Adrenal gland (tissue), 9 donors: ENCODE measurements at regions not wholly inside any gene's neighbourhood (a gene's known extent, or its start where the extent isn't known, plus 50 kb on each side); places are given as distances from the start of the nearest gene placed in this dataset.

Experiments
- DNase-seq, 7 donors: peaks; one replicate each; pipeline ENCODE4 v3.0.0-alpha.2; 2019 to 2020
- H3K27ac ChIP-seq, 5 donors: fragments of 200-600 bp; sonication (generic) in 4 of 5; 1 replicate in 3 of 5; 2 replicates in 2 of 5; pipeline versions ENCODE4 v1.5.1 to v1.8.0; 2016 to 2020; ENCODE audit warnings: mild to moderate bottlenecking in 1 of 5
- H3K27me3 ChIP-seq: fragments of 200-600 bp; 2 replicates; pipeline ENCODE4 v1.8.0; 2021
- H3K36me3 ChIP-seq, 2 donors: fragments of 200-600 bp; replicated peaks in 1 of 2; 1 replicate in 1 of 2; 2 replicates in 1 of 2; pipeline versions ENCODE4 v1.5.1 to v1.8.0; 2018 to 2022
- H3K4me1 ChIP-seq, 2 donors: fragments of 200-600 bp; replicated peaks in 1 of 2; 1 replicate in 1 of 2; 2 replicates in 1 of 2; pipeline versions ENCODE4 v1.5.1 to v1.8.0; 2018 to 2021
- H3K4me3 ChIP-seq, 4 donors: fragments of 200-600 bp; sonication (generic) in 3 of 4; one replicate each; pipeline ENCODE4 v1.5.1; 2016 to 2018
- H3K9me3 ChIP-seq, 3 donors: fragments of 200-600 bp; sonication (generic) in 1 of 3; replicated peaks in 1 of 3; 1 replicate in 2 of 3; 2 replicates in 1 of 3; pipeline versions ENCODE4 v1.5.1 to v1.8.0; 2016 to 2021
- POLR2A ChIP-seq, 2 donors: fragments of 450-650 bp; IDR thresholded peaks; one replicate each; pipeline ENCODE4 v1.6.1; 2017; ENCODE audit warnings: antibody characterized with exemption in 2 of 2, mild to moderate bottlenecking in 2 of 2, moderate library complexity in 1 of 2
- WGBS, 4 donors: extraction: QIAGEN DNeasy Blood & Tissue Kit in 2 of 4; methylation state at CpG; one replicate each; pipeline versions ENCODE4 v1.1.5 to v1.1.7; 2013 to 2017; 5-methylcytosine and 5-hydroxymethylcytosine counted together
- intact Hi-C, 2 donors: fragments of 100-400 bp; cut with DNase I; formaldehyde crosslinking; loops; one replicate each; pipeline versions ENCODE4 v1.14.1 to v1.15.0; 2022 to 2023
- TF ChIP-seq, protein P1 (sequence below), 6 experiments: fragments of 450-650 bp in 4 of 6; fragments of 200-600 bp in 2 of 6; sonication (generic) in 1 of 6; IDR thresholded peaks; 1 replicate in 5 of 6; 2 replicates in 1 of 6; pipeline versions ENCODE4 v1.5.1 to v1.8.0; 2016 to 2021; ENCODE audit warnings: antibody characterized with exemption in 6 of 6, mild to moderate bottlenecking in 2 of 6, moderate library complexity in 1 of 6
- donor health status: healthy with polysubstance abuse.
- donor health status: Bipolar disorder and iron deficiency.
- donor health status: DM: yes; HTN: yes; CAD: no.
- donor health status: DM: no; HTN: no; CAD: no.
- donor health status: DM: no; HTN: no; CAD: no.

- TF ChIP-seq POLR2A (IDR thresholded peaks at IDR 0.05): no peak
- TF ChIP-seq, protein P1, sequence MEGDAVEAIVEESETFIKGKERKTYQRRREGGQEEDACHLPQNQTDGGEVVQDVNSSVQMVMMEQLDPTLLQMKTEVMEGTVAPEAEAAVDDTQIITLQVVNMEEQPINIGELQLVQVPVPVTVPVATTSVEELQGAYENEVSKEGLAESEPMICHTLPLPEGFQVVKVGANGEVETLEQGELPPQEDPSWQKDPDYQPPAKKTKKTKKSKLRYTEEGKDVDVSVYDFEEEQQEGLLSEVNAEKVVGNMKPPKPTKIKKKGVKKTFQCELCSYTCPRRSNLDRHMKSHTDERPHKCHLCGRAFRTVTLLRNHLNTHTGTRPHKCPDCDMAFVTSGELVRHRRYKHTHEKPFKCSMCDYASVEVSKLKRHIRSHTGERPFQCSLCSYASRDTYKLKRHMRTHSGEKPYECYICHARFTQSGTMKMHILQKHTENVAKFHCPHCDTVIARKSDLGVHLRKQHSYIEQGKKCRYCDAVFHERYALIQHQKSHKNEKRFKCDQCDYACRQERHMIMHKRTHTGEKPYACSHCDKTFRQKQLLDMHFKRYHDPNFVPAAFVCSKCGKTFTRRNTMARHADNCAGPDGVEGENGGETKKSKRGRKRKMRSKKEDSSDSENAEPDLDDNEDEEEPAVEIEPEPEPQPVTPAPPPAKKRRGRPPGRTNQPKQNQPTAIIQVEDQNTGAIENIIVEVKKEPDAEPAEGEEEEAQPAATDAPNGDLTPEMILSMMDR (IDR thresholded peaks at IDR 0.05): no peak
- Histone ChIP-seq H3K4me3 (no peak overlapping the region), H3K4me1 (no peaks in the 10 kb centered on the region), H3K27ac (no peak overlapping the region), H3K9me3 (no peaks in the 10 kb centered on the region), H3K36me3 (no peaks in the 10 kb centered on the region), H3K27me3 (no peaks in the 10 kb centered on the region)
- intact Hi-C loops: no loop called here
- DNase-seq: no peak
- WGBS, 4 donors: 88 to 95% (median 91%) methylated on average over 3 of the region's 3 CpGs
Measured at GRCh38 chr15:35229085-35229484, 144.0 kb upstream of the NANOGP8 start.

DNA sequence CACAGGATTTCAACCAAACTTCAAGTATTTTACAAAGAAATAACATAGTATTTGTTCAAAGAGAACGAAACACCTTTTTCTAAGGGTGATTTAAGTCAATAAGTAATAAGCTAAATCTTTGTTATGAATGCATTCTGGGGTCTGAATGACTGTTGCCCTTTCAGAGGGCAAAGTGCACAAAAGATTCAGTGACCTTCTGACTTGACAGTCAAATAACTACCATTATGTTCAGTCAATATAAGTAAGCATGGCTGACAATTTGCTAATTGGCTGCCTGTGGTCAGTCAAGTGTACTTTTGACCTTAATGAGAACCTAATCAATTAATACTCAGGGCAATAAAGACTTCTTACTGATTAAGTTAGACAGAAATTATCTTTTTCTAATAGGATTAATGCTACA lies 133.1 kb upstream of the NANOGP8 start:
- Histone ChIP-seq H3K27ac (no peak overlapping the region), H3K36me3 (no peaks in the 10 kb centered on the region), H3K4me3 (no peak overlapping the region), H3K4me1 (no peaks in the 10 kb centered on the region), H3K27me3 (no peaks in the 10 kb centered on the region), H3K9me3 (no peaks in the 10 kb centered on the region)
- DNase-seq: no peak
- intact Hi-C loops: no loop called here
- 91 to 100% (median 95%) methylated on average over 1 of the region's 1 CpG for WGBS, 4 donors
- no peak for TF ChIP-seq POLR2A (IDR thresholded peaks at IDR 0.05)
- TF ChIP-seq, protein P1 (IDR thresholded peaks at IDR 0.05): no peak

- Histone ChIP-seq H3K36me3 (no peaks in the 10 kb centered on the region), H3K27ac (no peak overlapping the region), H3K4me3 (no peak overlapping the region), H3K27me3 (no peaks in the 10 kb centered on the region), H3K4me1 (no peaks in the 10 kb centered on the region), H3K9me3 (no peaks in the 10 kb centered on the region)
- TF ChIP-seq POLR2A (IDR thresholded peaks at IDR 0.05): no peak
- TF ChIP-seq, protein P1 (IDR thresholded peaks at IDR 0.05): no peak
- intact Hi-C loops: no loop called here
- no peak for DNase-seq
Measured at GRCh38 chr15:35215093-35215492, 130.0 kb upstream of the NANOGP8 start.

GRCh38 chr15:35211240-35211902 lies 126.3 kb upstream of the NANOGP8 start:
- TF ChIP-seq, protein P1 (IDR thresholded peaks at IDR 0.05): no peak
- TF ChIP-seq POLR2A (IDR thresholded peaks at IDR 0.05): no peak
- DNase-seq: no peak
- no peaks in the 10 kb centered on the region for H3K9me3 ChIP-seq
- H3K36me3 ChIP-seq: no peaks in the 10 kb centered on the region
- no peaks in the 10 kb centered on the region for H3K27me3 ChIP-seq
- H3K27ac ChIP-seq: no peak overlapping the region
- H3K4me1 ChIP-seq: no peaks in the 10 kb centered on the region
- no peak overlapping the region for H3K4me3 ChIP-seq
- intact Hi-C loops: no loop called here
